Nephron progenitor cell (in vitro differentiated cells): ENCODE measurements at regions not wholly inside any gene's neighbourhood (a gene's known extent, or its start where the extent isn't known, plus 50 kb on each side); places are given as distances from the start of the nearest gene placed in this dataset.
A peak's percentile ranks its signal among the peaks of the same experiment; 100 is the strongest.

Experiments
- DNase-seq: peaks from one replicate; pipeline ENCODE4 v3.0.0; 2021
- H3K27ac Mint-ChIP-seq: 2 replicates; pipeline ENCODE4 v1.8.0; 2021; ENCODE audit warnings: mild to moderate bottlenecking, moderate library complexity, mixed read lengths
- H3K27me3 Mint-ChIP-seq: 2 replicates; pipeline ENCODE4 v1.8.0; 2021; ENCODE audit warnings: mild to moderate bottlenecking, low read depth, mixed read lengths; ENCODE audit not compliant: poor library complexity
- H3K36me3 Mint-ChIP-seq: 2 replicates; pipeline ENCODE4 v1.8.0; 2021; ENCODE audit warnings: low read depth, mixed read lengths
- H3K4me1 Mint-ChIP-seq: 2 replicates; pipeline ENCODE4 v1.8.0; 2021; ENCODE audit warnings: mixed read lengths
- H3K4me3 Mint-ChIP-seq: 2 replicates; pipeline ENCODE4 v1.8.0; 2021; ENCODE audit warnings: mild to moderate bottlenecking, moderate library complexity, mixed read lengths
- H3K9me3 Mint-ChIP-seq: 2 replicates; pipeline ENCODE4 v1.8.0; 2021; ENCODE audit warnings: mild to moderate bottlenecking, moderate library complexity, mixed read lengths
- CTCF ChIP-seq: fragments of 200-600 bp; sonication (generic); IDR thresholded peaks from 2 replicates; pipeline ENCODE4 v1.5.0; 2021; ENCODE audit warnings: antibody characterized with exemption

DNA sequence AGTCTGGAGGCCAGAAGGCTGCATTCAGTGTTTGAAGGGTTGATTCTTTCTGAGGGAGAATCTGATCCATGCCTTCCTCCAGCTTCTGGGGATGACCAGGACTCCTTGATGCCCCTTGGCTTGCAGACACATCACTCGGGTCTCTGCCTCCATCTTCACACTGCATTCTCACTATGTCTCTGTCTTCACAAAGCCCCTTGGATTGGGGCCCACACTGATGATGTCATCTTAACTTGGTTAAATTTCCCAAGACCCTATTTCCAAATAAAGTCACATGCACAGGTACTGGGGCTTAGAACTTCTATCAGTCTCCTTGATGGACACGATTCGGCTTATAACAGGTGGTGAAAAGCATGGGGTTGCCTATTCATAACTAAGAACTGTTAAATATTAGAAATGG, 112.1 kb upstream of the MYOCD start:
- no peak overlapping the region for H3K4me3 Mint-ChIP-seq
- DNase-seq, result no peak
- TF ChIP-seq CTCF, result no peak
- no peaks in the 10 kb centered on the region for H3K36me3 Mint-ChIP-seq
- H3K9me3 Mint-ChIP-seq, result no peaks in the 10 kb centered on the region
- H3K27me3 Mint-ChIP-seq, result peaks cover 4% of the 10 kb centered on the region
- H3K27ac Mint-ChIP-seq, result no peak overlapping the region
- H3K4me1 Mint-ChIP-seq, result peaks cover 15% of the 10 kb centered on the region

GRCh38 chr17:12554251-12554650, 111.4 kb upstream of the MYOCD start:
- Mint-ChIP-seq H3K4me1 (peaks cover 9% of the 10 kb centered on the region), H3K36me3 (no peaks in the 10 kb centered on the region), H3K9me3 (no peaks in the 10 kb centered on the region), H3K27ac (no peak overlapping the region), H3K27me3 (peaks cover 4% of the 10 kb centered on the region), H3K4me3 (no peak overlapping the region)
- no peak for DNase-seq
- TF ChIP-seq CTCF, result no peak

DNA sequence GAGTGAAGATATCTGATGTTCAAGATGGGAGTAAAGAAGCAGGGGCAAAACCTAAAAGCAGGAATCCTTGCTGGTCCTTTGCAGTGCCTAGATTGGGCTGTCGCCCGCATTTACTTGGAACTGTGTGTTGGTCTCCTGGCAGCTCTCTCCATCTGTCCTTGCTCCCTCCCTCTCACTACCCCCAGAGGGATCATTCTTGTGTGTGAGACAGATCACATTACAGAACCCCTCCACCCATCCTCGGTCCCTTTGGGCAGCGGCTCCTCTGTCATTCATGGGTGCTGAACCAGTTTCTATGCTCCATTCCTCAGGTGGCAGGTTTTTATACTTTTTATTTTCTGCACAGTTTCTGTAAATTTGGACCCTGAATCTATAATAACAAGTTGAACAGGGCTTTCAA, 99.4 kb upstream of the MYOCD start:
- Mint-ChIP-seq H3K27ac (no peak overlapping the region), H3K27me3 (no peaks in the 10 kb centered on the region)

GRCh38 chr17:12567077-12568053, 98.3 kb upstream of the MYOCD start:
- H3K27ac Mint-ChIP-seq, result peak overlapping the region; percentile 89
- no peaks in the 10 kb centered on the region for H3K36me3 Mint-ChIP-seq
- peak overlapping the region; percentile 5 for H3K4me3 Mint-ChIP-seq
- H3K9me3 Mint-ChIP-seq, result peaks cover 14% of the 10 kb centered on the region
- no peaks in the 10 kb centered on the region for H3K27me3 Mint-ChIP-seq
- peaks cover 43% of the 10 kb centered on the region for H3K4me1 Mint-ChIP-seq
- TF ChIP-seq CTCF, result no peak
- DNase-seq, result no peak

More for the DNA sequence above, 99.4 kb upstream of the MYOCD start:
- DNase-seq, result peak; percentile 22
- peaks cover 14% of the 10 kb centered on the region for H3K9me3 Mint-ChIP-seq
- no peaks in the 10 kb centered on the region for H3K36me3 Mint-ChIP-seq
- no peak for TF ChIP-seq CTCF
- peaks cover 43% of the 10 kb centered on the region for H3K4me1 Mint-ChIP-seq
- peak overlapping the region; percentile 25 for H3K4me3 Mint-ChIP-seq

DNA sequence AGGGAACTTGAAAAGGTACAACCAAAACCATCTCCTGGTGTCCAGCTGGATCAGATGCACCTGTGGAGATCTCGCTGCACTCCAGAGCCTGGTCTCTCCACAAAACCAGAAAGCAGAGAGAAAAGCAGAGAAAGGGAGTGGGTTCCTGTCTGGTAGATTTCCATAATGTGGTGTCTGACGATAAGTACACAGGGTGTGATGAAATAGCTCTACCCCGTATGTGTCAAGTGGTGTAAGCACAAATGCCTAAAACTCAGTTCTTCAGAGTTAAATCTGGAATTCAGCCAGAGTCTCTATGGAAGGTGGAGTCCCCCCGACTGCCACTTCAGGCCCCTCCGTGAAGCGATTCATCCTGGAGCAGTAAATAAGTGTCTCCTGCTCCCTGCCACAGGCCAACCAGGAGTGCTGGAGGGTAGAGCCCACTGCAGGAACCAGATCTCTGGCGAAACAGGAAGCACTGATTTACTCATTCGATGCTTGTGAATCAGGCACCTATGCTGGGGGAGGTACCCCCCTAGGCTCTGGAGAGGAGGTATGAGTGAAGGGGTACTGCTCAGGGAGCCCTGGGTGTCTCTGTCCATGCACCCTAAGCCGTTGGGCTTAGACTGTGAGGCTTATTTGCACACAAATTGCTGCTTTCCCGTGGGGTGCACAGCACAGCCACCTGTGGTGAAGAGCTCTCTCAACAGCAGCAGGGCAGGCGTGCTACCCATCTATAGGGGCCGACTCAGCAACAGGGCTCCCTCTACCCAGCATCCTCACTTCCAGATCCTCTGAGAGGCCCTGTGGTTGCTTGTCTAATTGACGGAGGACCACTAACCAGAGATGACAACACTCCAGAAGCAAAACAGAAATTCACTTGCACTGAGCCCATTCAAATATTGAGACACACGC, 97.1 kb upstream of the MYOCD start:
- Mint-ChIP-seq H3K9me3 (peaks cover 8% of the 10 kb centered on the region), H3K36me3 (no peaks in the 10 kb centered on the region), H3K27me3 (no peaks in the 10 kb centered on the region), H3K27ac (peak overlapping the region; percentile 67), H3K4me1 (peaks cover 43% of the 10 kb centered on the region), H3K4me3 (peak overlapping the region; percentile 8)
- DNase-seq, result no peak
- TF ChIP-seq CTCF, result no peak
